ENCODE measurements at regions not wholly inside any gene's neighbourhood (a gene's known extent, or its start where the extent isn't known, plus 50 kb on each side); places are given as distances from the start of the nearest gene placed in this dataset.

GRCh38 chr15:97567411-97567810 lies 393.1 kb upstream of the ARRDC4 start:
- TF ChIP-seq ZNF416 (CRISPR knock-in tag; IDR thresholded peaks at IDR 0.05) (no peak), USF2 (CRISPR knock-in tag; IDR thresholded peaks at IDR 0.05) (no peak), MLX (CRISPR knock-in tag; IDR thresholded peaks at IDR 0.05) (no peak), CTCF (IDR thresholded peaks at IDR 0.05) (no peak)

Measured in WTC11 (cell line).